Inflammatory macrophage treated with lipopolysaccharide for 1 hour (primary cell): ENCODE measurements at regions not wholly inside any gene's neighbourhood (a gene's known extent, or its start where the extent isn't known, plus 50 kb on each side); places are given as distances from the start of the nearest gene placed in this dataset.
"Not testable (repeated sequence)": the region's sequence is repeated elsewhere in the genome, so short reads cannot be mapped to it uniquely, and the experiment has no call there.

ENCODE experiments used
- DNase-seq, 2 donors: peaks; one replicate each; pipeline ENCODE4 v3.0.0-alpha.2; 2020 to 2022

GRCh38 chr20:53764415-53764800 lies 170.8 kb upstream of the ZNF217 start:
- DNase-seq = no peak

- DNase-seq = no peak
Observed at GRCh38 chr20:53763707-53764414, 170.2 kb upstream of the ZNF217 start.

DNA sequence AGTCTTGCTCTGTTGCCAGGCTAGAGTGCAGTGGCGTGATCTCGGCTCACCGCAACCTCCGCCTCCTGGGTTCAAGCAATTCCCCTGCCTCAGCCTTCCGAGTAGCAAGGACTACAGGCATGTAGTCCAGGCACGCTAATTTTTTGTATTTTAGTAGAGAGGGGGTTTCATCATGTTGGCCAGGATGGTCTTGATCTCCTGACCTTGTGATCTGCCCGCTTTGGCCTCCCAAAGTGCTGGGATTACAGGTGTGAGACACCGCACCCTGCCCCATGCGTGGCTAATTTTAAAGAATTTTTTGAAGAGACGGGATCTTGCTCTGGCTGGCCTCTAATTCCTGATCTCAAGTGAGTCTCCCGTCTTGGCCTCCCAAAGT lies 168.8 kb upstream of the ZNF217 start:
- DNase-seq = not testable (repeated sequence)

- DNase-seq = no peak
Observed at GRCh38 chr20:53760025-53760441, 166.4 kb upstream of the ZNF217 start.

- no peak for DNase-seq
Observed at GRCh38 chr20:53757472-53757913, 163.9 kb upstream of the ZNF217 start.

DNA sequence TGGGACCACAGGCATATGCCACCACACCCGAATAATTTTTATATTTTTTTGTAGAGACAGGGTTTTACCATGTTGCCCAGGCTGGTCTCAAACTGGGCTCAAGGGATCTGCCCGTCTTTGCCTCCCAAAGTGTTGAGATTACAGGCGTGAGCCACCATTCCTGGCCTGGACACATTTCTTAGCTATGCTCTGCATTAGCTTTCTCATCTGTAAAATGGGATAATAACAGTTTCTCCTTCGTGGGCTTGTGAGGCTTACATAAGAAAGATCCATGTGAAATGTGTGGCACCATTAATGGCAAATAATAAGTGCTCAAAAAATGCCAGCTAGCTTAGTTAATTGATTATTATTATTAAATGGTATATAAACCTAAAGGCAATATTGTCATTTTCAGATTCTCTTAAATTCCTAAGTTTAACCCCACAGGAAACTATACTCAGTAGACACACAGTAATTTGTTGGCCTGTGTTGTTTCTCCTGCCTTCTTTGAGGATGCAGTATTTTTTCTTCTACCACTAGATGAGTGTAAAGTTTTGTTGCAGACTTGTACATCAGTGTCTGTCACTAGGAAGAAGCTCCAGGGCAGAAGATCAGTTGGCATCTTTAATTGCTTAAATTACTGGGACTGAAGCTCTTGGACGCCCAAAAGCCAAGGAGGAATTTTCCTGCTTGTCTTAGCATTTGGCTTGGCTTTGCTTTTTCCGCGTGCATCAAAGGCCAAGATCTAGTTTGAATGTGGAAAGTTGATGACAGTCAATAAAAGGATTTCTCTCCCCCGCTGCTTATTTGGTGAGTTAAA lies 162.3 kb upstream of the ZNF217 start:
- no peak for DNase-seq

- DNase-seq = no peak
Observed at GRCh38 chr20:53753880-53754459, 160.3 kb upstream of the ZNF217 start.

DNA sequence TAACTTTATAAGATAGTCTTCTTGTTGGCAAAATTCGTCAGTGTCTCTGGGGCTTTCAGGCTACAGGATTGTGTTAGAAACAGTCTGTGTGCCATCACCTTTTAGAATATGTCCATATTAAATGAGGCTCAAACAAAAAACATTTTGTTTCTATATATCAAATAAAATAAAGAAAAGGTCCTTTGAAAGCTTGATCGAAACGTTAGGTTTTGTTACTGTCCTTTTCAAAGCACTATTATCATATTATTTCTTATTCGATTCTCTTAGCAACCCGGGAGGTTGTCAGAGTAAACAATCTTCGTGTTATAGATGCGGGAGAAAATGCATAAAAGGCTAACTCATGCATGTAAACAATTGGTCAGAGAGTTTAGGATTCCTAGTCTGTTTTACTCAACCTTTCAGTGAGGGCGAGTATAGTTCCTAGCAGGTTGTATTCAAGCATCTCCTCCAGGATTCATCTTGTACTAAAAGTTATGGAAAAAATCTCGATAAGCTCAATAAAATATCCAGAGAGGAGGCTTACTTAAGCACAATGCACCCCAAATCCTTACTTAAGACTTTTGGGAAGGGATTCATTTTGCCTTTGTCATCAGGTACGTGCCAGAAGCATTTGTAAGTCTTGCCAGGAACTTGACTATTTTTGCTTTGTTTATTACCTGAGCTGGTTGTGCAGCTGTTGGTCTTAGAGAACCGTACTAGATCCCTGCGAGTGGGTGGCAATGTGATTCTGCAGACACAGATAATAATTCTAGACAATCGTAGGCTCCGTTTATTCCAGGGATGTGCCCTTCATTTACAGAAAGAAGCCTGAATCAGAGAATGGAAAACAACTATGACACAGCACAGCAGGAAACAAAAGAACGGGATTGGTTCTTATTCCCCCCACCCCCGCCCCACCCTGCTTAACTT lies 159.6 kb upstream of the ZNF217 start:
- DNase-seq = no peak

DNA sequence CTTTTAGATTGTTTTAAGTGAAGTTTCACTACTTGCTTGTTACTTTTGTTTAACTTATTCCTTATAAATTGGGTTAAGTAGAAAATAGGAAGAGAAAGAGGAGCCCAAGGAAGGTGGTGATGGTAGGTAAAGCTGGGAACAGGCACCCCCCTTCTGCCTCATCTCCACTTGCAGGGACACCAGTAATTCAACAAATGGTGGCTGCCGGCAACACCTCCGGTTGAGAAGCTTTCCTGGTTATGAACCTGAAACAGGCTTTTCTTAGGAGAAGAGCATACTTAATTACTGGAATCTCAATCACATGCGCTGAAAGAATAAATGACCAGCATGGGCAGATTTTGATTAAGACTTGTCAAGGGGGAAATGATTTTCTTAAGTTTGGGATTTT lies 158.9 kb upstream of the ZNF217 start:
- no peak for DNase-seq

DNA sequence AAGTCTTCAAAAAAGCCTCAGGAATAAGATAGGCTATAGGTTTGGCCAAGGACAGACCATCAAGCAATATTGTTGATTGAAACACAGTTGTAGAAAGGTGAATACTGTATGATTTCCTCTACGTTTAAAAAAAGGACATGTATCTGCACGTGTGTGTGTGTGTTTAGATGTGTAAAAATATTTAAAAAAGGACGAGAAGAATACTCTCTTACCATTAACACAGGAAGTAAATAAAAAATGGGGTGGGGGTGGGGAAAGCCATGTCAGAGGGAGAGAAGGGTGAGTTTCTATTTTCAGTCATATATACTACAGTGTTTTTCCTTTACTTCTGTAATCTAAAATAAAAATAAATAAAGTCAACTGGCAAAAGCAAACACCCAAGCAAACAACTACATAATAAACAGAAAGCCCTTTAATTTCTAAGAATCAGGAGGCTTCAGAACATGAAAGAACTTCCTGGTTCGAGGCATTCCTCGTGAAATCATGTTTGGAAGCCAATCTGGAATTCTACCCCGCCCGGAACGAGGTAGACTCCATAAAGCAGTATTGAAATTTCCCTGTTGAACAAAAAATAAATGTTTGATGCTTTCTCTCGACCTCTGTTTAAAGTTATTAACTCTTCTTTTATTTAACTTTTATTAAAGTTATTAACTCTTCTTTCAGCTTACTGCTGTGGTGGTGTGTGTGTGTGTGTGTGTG lies 158.1 kb upstream of the ZNF217 start:
- DNase-seq = no peak

DNA sequence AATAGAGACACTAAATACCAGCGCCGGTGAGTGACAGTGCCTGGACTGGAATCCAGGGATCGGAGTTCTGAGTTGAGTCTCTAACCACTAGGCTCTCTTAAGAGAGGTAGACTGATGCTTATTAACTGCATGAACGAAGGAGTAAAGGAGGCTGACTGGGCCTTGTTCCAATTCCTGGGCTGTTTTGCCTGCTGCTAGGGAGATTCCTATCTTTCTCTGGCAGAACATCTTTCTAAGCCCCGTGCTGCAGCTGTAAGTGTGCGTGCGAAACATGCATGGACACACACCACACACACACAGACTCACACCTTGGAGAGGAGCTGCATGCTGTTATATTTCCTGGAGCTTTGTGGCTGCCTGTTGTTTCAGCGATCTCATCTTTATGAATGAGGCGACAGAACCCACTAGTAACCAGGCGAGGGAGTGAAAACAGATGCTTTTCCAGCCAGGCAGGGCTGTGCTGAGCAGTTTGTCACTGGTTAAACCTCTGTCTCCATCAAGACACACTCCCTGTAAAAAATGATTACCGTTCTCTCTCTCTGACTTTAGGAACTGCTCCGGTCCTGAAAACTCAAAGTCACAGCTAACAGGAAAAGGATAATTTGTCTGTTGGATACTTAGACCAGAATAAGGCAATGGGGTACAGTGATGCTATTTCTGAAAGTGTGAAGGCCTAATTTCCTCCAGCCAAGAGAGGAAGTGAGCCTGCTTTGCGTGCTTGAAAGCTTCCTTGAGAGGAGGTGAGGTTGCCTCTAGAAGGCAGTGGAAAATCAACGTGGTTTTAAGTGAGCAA lies 157.4 kb upstream of the ZNF217 start:
- no peak for DNase-seq

DNA sequence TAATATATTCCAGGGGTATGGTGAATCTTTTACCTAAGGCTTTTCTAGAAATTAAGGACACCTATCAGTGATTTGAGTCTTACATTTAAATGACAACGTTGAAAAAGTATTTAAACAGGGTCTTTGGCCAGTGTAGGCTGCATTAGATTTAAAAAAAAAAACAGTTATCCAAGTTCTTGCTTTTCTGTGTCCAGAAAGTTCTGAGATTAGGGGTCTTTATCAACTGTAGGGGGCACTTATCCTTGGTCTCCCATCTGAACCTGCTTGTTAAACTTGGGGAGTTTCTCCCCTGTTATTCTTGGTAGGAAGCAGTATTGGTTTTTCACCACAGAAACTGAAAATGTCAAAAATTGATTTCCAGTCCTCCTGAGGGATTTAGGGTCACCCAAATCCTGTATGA lies 155.9 kb upstream of the ZNF217 start:
- DNase-seq = no peak

DNA sequence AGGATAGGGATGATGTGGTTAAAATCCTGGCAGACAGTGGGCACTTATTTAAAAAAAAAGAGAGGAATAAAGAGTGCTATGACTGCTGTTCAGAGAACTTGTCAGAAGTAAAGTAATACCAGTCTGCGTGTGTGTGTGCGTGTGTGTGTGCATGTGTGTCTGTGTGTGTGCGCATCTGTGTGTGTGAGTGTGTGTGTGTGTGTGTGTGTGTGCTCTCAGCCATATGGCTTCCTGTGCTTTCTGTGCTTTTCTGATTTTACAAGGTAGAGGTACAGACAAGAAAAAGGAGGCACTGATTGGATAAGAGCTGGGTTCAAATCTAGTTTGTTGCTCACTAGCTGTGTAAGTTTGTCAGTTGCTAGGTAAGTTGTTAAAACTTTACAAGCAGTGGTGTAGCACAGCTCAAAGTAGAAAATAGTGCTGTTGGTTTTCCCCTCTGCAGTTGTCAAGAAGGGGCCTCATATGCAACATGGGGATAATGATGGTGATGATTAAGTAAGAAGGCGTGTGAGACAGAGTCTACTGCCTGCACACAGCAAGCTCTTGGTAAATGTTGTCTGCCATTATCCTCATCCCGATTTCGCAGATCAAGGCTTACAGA lies 155.3 kb upstream of the ZNF217 start:
- DNase-seq = no peak

- DNase-seq = no peak
Observed at GRCh38 chr20:53748176-53748575, 154.5 kb upstream of the ZNF217 start.

GRCh38 chr20:53743607-53744260 lies 150.1 kb upstream of the ZNF217 start:
- DNase-seq = no peak

DNA sequence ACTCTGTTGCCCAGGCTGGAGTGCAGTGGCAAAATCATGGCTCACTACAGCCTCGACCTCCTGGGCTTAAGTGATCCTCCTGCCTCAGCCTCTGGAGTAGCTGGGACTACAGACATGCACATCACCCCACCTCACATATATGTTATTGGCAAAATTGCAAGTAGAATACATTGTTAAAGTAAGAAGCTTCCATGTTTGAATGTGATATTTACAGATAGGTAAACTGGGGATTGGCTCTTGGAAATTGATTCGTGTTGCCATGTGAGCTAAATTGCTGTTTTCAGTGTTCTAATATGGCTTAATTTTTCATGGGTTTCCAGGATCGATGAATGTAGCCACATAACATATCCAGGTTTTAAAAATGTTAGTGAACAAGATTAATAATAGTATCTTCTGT lies 149.0 kb upstream of the ZNF217 start:
- DNase-seq = no peak

DNA sequence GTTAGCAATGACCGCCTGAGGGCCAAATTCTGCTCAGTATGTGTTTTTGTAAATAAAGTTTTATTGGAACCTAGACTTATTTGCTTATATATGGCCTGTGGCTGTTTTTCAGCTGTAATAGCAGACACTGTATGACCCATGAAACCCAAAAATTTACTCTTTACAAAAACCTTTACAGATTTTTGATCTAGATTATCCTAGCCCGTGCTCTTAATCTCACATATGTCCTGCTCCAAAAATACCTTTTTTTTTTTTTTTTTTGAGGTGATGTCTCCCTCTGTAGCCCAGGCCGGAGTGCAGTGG lies 148.0 kb upstream of the ZNF217 start:
- DNase-seq = no peak

- DNase-seq = peak; percentile 77 to 79
Observed at GRCh38 chr20:53739799-53740785, 146.5 kb upstream of the ZNF217 start.
